ENCODE measurements at regions not wholly inside any gene's neighbourhood (a gene's known extent, or its start where the extent isn't known, plus 50 kb on each side); places are given as distances from the start of the nearest gene placed in this dataset.

GRCh38 chr10:2688958-2689357, 378.4 kb upstream of the PFKP start:
- no peak for DNase-seq

DNA sequence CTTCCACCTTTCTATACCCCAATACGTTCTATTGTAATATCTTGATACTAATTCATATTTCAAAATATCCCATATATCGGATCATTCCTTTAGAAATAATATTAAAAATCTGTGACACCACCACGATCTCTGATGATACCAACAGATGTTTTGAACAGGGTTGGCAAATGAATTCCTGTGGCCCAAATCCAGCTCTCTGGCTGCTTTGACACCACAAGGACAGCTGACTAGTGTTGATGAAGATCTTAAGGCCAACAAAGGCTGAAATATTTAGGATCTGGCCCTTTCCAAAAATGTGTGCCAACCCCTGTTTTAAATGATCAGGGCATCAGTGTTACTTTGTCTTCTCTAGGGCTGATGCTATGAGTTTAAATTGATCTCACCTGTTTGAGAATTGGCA, 380.7 kb upstream of the PFKP start:
- DNase-seq, result no peak

- no peak for DNase-seq
Observed at GRCh38 chr10:2682491-2682890, 384.9 kb upstream of the PFKP start.

GRCh38 chr10:2681891-2682290, 385.5 kb upstream of the PFKP start:
- no peak for DNase-seq

DNA sequence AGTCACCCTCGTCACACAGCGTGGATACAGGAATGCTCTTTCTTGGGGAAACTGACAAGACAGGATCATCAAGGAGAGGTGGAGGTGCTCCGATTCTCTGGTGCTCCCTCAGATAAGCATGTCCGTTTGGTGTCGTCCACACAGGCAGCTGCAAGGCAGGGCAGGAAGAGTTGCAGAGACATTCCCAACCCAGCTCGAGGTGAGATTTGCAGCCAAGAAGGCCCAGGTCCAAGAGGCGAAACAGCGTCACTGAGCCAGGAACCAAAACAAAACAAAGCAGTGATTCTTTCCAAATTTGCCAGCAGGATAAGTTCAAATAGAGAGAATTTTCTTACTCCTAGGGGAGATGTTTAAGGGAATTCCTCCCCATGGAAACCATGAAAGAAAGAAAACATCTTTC, 386.5 kb upstream of the PFKP start:
- DNase-seq, result no peak

DNA sequence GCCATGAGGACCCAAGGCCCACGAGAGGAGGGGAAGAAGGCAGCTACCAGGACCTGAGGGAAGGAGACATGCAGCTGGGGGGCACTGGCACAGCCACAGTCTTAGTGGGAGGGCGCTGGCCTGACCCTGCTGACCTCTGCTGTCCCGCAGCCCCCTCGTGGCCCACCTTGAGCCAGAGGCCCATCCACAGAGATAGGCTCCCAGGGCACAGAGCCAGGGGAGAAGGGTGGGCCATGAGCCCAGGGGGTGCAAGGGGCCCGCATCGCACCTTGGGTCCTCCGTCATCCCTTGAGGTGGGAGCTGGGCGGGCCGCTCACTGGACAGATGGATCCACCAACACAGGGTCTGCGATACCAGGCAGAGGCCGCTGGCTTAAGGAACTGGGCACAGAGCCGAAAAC, 387.7 kb upstream of the PFKP start:
- DNase-seq, result no peak

- no peak for DNase-seq
Observed at GRCh38 chr10:2676455-2676854, 390.9 kb upstream of the PFKP start.

DNA sequence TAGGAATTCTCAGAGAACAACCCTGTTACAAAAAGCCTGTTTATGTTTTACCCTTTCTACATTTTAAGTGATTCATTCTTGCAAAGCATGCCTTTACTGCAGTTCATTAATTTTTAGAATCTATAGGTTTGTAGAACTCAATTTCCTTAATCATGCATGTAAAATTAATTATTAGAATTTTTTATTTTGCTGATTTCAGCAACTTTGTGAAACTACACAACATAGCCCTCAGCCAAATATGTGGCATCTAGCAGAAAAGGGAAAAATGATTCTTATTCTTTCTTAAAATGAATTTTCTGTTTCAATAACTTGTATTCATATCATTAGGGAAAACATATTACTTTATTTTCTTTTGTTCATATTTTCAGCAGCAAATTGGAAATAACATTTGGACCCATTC, 392.9 kb upstream of the PFKP start:
- DNase-seq, result no peak

DNA sequence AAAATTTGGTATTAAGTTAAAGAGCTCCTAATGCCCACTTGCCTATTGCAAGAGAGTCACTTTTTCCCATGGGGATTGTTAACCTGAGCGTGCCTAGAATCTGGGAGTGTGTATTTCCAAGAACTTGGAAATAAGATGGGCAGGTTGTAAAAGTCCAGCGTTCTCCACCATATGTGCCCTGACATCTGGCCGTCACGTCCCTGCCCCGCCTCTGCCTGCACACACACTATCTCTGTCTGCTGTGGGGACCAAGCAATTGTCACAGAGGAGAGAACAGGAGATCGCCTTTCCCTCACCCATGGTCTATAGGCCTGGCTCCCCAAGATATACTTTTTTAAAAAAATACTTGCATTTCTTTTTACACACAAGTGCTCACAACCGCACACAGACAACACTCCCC, 396.5 kb upstream of the PFKP start:
- DNase-seq, result no peak

GRCh38 chr10:2665772-2666171, 401.6 kb upstream of the PFKP start:
- DNase-seq, result no peak

DNA sequence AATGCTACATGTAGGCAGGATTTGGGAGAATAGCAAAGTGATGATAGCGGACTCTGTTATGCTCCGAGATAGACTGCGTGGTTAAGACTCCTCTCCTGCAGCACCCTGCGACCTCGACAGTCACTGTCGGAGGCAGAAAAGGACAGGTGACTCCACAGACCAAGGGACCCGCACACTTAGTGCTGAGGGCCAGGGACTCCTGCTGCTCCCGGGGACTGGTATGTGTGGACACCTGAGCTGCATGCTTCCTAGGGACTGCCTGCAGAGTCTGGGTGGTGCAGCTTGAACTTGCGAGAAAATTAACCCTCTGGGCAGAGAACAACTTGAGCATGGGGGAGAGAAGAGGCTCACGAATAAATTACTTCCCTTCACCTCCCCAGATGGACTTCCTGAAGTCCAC, 407.1 kb upstream of the PFKP start:
- DNase-seq, result no peak

- DNase-seq, result no peak
Observed at GRCh38 chr10:2659660-2660209, 407.6 kb upstream of the PFKP start.

GRCh38 chr10:2658780-2659179, 408.6 kb upstream of the PFKP start:
- DNase-seq, result no peak

- no peak for DNase-seq
Observed at GRCh38 chr10:2650328-2650727, 417.0 kb upstream of the PFKP start.

DNA sequence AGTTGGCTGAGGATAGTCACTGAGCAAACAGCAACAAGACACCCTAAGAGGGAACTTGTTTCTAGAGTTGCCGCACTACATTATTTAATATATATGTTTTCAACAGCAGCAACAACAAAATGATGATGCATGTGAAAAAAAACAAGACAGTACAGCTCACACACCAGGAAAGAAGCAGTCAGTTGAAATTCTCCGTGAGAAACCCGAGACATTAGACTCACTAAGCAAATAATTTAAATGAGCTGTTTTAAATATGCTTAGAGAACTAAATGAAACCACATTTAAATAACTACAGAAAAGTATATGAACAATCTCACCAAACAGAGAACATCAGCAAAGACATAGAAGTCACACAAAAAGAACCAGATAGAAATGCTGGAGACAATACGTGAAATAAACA, 426.3 kb upstream of the PFKP start:
- DNase-seq, result no peak

DNA sequence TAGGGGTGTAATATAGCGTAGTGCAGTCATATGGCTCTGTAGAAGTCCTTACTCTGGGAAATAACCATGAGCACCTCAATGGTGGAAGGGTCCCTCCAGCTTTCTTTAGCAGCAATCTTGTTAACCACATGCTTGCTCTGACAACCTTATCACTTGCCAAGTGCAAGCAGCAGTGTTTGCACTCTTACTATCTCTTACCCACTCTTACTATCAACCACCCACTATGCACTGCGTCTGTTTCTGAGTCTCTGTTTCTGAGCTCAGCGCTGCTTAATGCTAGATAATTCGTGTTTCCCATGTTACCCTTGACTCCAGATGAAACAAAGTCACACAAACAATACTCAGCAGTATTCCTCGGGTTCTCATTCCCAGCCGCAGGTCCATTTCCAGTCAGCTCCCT, 433.7 kb upstream of the PFKP start:
- DNase-seq, result no peak

DNA sequence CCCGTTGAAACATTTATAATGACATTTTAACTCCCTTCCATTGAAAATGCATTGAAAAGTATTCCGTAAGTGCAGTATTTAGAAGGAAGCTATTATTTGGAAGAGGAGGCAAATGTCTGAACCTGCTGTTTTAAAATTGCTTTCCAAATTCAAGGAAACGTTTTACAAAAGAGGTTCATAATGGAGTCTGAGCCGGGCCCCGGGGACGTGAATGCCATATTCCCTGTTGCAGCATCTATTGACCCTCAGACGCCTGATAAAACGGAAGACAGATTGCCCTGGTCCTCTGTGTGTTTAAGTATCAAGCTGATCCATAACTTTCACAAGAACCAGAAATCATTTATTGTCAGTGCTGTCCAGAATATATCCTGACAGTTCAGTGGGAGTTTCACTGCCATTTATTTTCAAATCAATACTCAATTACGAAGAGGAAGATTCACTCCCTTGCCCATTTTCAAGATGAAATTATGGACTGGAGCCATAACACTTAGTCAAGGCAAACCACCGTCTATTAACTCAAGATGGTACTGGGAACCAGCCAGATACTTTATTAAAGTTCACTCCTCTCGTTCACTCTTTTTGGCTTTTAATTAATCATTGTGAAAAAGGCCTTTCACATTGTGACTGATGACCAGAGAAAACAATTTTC, 435.7 kb upstream of the PFKP start:
- no peak for DNase-seq

GRCh38 chr10:2628705-2629104, 438.6 kb upstream of the PFKP start:
- no peak for DNase-seq

DNA sequence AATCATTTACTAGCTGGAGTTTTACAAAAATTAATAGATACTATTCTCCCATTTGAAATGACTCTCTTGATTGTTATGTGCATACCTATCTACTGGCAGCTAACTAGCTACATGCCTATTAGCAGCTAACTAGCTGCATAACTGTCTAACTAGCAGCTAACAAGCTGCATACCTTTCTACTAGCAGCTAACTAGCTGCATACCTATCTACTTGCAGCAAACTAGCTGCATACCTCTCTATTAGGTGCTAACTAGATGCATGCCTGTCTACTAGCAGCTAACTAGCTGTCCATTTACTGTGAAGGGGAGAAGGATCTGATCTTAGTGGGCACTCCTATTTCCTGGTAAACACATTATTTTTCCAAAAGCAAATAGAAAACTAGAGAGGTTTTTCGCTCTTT, 439.4 kb upstream of the PFKP start:
- DNase-seq, result no peak

DNA sequence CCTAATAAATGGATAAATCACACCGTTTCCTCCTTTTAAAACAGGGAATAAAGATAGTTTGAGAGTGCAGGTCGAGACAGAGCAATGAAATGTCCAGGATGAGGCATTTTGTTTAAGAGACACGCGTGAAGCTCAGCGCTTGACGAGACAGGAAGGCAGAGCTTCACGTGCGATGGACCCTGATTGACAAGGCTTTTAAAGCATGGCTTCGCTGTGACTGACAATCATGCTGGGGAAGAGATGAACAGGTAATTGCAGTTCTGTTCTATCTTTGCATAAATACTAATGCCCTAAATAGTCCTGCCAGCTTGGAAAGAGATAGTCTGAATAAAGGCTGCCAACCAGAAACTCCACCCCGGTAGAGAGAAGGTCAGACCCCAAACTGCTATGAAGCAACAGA, 442.3 kb upstream of the PFKP start:
- DNase-seq, result no peak

- no peak for DNase-seq
Observed at GRCh38 chr10:2623675-2624274, 443.6 kb upstream of the PFKP start.

- DNase-seq, result no peak
Observed at GRCh38 chr10:2620827-2621521, 446.4 kb upstream of the PFKP start.

- DNase-seq, result no peak
Observed at GRCh38 chr10:2619916-2620315, 447.4 kb upstream of the PFKP start.

DNA sequence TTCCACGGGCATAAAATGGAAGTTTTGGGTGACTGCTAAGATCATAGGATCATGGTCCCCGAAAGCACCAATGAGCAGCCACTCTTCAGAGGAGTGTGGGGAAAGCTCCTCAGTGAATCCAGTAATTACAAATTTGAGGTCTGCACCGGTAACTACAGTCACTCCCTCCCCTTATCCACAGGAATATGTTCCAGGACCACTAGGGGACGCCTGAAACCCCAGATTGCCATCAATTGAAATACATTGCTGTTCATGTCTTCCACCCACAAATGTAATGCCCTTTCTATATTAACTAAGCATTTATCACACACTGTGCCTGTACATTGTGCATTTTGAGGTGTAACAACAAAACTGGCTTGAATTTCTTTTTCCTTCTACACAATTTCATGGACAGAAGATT, 447.9 kb upstream of the PFKP start:
- peak; percentile 28 for DNase-seq
